ENCODE measurements at regions not wholly inside any gene's neighbourhood (a gene's known extent, or its start where the extent isn't known, plus 50 kb on each side); places are given as distances from the start of the nearest gene placed in this dataset.

GRCh38 chr7:20918156-20918555, 131.5 kb upstream of the SP8 start:
- TF ChIP-seq POLR2AphosphoS5 (IDR thresholded peaks at IDR 0.05) = no peak
- no peak for TF ChIP-seq CTCF (IDR thresholded peaks at IDR 0.05)
- no peak for TF ChIP-seq EP300 (IDR thresholded peaks at IDR 0.05)

Data from sigmoid colon (tissue), 4 donors.